GM12878 (cell line): ENCODE measurements at regions not wholly inside any gene's neighbourhood (a gene's known extent, or its start where the extent isn't known, plus 50 kb on each side); places are given as distances from the start of the nearest gene placed in this dataset.
"Not testable (repeated sequence)": the region's sequence is repeated elsewhere in the genome, so short reads cannot be mapped to it uniquely, and the experiment has no call there.

Experiments
- CEBPZ ChIP-seq: fragments of 150-350 bp; IDR thresholded peaks from 2 replicates; pipeline ENCODE4 v1.6.1; 2016; ENCODE audit warnings: low read depth, low read length
- CTCF ChIP-seq, 3 experiments: IDR thresholded peaks in 2 of 3; conservative IDR thresholded peaks in 1 of 3; 2 replicates each; pipeline ENCODE4 v1.5.1; 2011; ENCODE audit warnings: low read depth in 3 of 3, low read length in 3 of 3, mild to moderate bottlenecking in 3 of 3, control low read depth in 2 of 3, moderate library complexity in 2 of 3, inconsistent platforms in 1 of 3, mixed read lengths in 1 of 3; ENCODE audit not compliant: control insufficient read depth in 2 of 3, insufficient read depth in 1 of 3; ENCODE audit errors: extremely low read depth in 1 of 3
- FOXK2 ChIP-seq: fragments of 450-650 bp; IDR thresholded peaks from 2 replicates; pipeline ENCODE4 v1.6.1; 2017; ENCODE audit warnings: mild to moderate bottlenecking, moderate library complexity
- JUND ChIP-seq: IDR thresholded peaks from 2 replicates; pipeline ENCODE4 v1.6.1; 2012; ENCODE audit warnings: low read depth, mild to moderate bottlenecking, low read length, improper control_type of control experiment, moderate library complexity
- SP1 ChIP-seq: IDR thresholded peaks from one replicate; pipeline ENCODE4 v1.6.1; 2011; ENCODE audit warnings: low read depth, low read length
- TCF7 ChIP-seq: IDR thresholded peaks from 2 replicates; pipeline ENCODE4 v1.6.1; 2014; ENCODE audit warnings: antibody characterized with exemption, borderline replicate concordance
- USF1 ChIP-seq: IDR thresholded peaks from 2 replicates; pipeline ENCODE4 v1.6.1; 2011; ENCODE audit warnings: borderline replicate concordance, low read depth, mild to moderate bottlenecking, moderate library complexity, mixed read lengths, low read length; ENCODE audit not compliant: insufficient read depth; ENCODE audit errors: extremely low read length
- USF2 ChIP-seq: IDR thresholded peaks from 2 replicates; pipeline ENCODE4 v1.6.1; 2011; ENCODE audit warnings: low read depth, low read length, improper control_type of control experiment, borderline replicate concordance
- YY1 ChIP-seq: IDR thresholded peaks from 2 replicates; pipeline ENCODE4 v1.6.1; 2011; ENCODE audit warnings: low read depth, mild to moderate bottlenecking, low read length
- ZZZ3 ChIP-seq: IDR thresholded peaks from 2 replicates; pipeline ENCODE4 v1.6.1; 2011; ENCODE audit warnings: low read depth; ENCODE audit not compliant: control insufficient read depth, insufficient read length

GRCh38 chrX:95973456-95974095, 711.1 kb upstream of the DIAPH2 start:
- TF ChIP-seq TCF7; CTCF (IDR thresholded peaks at IDR 0.05 in 2 of 3, conservative IDR thresholded peaks at IDR 0.05 in 1 of 3; ENCODE audit: control insufficient read depth in 2 of 3, extremely low read depth in 1 of 3, insufficient read depth in 1 of 3, low read depth in 3 of 3, low read length in 3 of 3); FOXK2; ZZZ3; JUND; SP1; USF2; USF1; CEBPZ; YY1: not testable (repeated sequence)
